ENCODE measurements at regions not wholly inside any gene's neighbourhood (a gene's known extent, or its start where the extent isn't known, plus 50 kb on each side); places are given as distances from the start of the nearest gene placed in this dataset.
A peak's percentile ranks its signal among the peaks of the same experiment; 100 is the strongest.
"Not testable (repeated sequence)": the region's sequence is repeated elsewhere in the genome, so short reads cannot be mapped to it uniquely, and the experiment has no call there.

DNA sequence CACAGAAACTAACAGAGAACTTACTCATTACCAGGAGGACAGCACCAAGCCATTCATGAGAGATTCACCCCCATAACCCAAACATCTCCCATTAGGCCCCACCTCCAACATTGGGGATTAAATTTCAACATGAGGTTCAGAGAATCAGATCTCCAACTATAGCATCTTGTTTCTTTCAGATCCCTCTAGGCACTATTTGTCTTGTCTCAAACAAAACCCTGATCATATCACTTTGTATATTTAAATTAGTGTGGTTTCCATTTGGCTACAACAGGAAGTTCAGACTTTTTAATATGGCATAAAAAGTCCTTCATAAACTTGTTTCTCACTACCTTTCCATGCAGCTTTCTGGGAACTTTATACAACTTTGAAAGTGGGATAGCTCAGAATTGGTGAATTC lies 699.0 kb upstream of the MIR17HG start:
- DNase-seq, result no peak

DNA sequence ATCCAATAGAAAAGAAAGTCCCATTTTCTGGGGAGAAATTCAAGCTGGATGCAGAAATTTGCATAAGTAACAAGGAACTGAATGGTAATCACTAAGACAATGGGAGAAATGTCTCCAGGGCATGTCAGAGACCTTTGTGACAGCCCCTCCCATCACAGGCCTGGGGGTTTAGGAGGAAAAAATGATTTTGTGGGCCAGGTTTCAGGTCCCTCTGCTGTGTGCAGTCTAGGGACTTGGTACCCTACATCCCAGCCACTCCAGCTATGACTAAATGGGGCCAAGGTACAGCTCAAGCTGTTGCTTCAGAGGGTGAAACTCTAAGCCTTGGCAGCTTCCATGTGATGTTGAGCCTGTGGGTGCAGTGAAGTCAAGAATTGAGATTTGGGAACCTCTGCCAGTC lies 695.5 kb upstream of the MIR17HG start:
- no peak for DNase-seq

DNA sequence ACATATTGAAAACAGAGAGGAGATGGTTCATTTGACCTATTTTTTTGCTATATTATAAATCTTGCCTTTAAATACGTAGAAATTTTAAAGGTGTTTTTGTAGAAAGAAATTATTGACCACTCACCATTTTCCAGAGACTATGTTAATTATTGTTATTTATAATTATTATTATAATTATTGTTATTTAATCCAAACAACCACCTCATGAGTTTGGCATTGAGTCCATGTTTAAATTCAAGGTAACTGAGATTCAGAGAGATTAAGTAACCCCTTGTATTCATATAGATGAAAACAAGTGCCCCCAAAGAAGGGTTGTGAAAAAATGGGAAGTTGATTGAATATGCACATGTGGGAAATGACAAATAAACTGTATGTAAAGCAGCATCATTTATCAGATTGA lies 692.5 kb upstream of the MIR17HG start:
- no peak for DNase-seq

DNA sequence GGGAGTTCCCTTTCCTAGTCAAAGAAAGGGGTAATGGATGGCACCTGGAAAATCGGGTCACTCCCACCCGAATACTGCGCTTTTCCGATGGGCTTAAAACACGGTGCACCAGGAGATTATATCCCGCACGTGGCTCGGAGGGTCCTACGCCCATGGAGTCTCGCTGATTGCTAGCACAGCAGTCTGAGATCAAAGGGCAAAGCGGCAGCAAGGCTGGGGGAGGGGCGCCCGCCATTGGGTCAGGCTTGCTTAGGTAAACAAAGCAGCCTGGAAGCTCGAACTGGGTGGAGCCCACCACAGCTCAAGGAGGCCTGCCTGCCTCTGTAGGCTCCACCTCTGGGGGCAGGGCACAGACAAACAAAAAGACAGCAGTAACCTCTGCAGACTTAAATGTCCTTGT lies 683.3 kb upstream of the MIR17HG start:
- DNase-seq, result not testable (repeated sequence)

DNA sequence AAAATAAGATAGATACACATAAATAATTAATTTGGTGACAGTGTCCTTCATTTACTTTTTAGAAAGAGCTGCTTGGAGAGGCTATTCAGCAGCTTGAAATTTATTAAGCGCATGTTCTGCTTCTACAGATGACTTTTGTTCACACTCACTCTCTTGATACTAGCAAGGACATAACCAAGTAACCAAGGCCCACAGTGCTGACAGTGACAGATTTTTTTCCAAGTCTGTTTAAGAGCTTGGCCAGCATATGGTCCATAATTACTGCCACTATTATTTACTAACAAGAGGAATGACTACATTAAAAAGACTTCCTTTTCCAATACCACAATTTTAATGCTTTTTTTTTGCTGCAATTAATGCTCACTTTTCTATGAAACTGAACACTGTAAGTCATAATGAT lies 673.7 kb upstream of the MIR17HG start:
- no peak for DNase-seq

DNA sequence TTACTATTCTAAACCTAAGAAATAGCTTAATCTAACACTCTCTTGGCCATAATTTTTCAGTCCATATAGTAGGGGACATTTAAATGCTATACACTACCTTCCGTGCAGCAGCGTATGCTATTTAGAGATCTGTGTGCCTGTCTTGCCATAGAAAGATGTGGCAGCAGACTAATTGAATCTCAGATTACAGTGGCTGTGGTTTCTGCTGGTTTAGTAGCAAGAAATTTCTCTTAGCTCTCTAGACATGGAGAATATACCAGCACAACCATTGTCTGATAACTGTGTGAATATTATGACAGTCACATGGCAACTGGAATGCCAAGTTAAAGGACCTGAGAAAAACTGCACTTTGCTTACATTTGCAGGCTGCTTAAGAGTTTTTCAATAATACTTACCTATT lies 672.4 kb upstream of the MIR17HG start:
- DNase-seq, result no peak

DNA sequence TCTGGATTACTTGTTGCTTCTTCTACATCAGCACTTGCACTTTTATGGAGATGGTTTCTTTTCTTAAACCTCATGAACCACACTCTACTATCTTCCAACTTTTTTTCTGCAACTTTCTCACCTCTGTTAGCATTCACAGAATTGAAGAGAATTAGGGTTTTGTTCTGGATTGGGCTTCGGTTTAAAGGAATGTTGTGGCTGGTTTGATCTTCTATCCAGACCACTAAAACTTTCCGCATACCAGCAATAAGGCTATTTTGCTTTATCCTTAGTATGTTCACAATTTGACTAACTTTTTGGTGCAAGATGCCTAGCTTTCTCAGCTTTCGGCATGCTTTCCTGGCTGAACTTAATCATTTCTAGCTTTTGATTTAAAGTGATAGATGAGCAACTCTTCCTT lies 666.7 kb upstream of the MIR17HG start:
- no peak for DNase-seq

DNA sequence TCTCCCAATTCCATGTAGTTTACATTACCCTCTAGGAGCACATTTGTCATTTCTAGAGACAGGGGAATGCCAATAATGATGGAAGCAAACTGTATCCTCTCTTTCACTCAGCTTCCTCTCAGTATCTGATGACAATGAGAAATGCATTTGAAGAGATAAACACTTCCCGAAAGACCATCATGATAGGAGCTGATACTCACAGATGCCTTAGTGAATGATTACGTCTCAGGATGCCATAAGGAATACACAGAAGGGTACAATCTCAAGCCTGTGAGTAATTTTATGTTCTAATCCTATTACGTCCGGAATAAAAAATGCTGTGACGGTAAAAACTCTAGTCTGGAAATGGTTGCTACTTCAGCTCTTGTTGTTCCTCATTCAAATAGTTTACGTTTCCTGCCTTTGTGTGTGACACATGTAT lies 663.8 kb upstream of the MIR17HG start:
- no peak for DNase-seq

DNA sequence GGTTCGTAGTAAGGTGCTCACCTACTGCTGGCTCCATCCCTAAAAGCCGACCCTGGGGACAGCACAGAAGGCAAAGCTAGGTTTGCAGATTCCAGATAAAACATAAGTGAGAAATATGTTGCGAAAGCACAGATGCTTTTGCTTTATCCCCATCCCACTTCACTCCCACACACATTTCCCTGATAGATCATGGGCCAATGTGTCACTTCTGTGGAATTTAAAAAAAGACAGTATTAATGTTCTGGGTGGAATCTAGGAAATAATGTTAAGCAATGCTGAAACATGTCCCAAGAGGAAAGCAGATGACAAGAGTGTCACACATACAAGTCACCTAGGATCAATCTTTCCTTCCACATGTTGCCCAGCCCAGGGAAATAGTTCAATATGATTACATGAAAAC lies 661.0 kb upstream of the MIR17HG start:
- no peak for DNase-seq

DNA sequence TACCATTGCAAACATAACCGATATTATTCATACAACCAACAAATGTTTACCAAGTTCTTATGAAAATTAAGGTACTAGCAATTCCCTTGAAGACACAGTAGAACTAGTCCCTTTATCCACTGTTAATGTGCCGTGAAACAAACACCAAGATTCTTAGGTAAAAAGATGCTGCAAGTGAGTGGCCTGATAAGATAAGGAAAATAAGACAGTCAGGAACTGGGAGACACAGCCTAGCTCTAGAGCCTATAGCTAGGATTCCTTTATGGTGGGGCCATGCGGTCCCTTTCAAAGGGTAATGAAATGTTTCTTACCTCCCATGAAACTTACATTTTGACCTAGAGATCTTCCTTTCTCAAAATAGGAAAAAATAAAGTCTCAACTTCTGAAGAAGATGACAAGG lies 658.4 kb upstream of the MIR17HG start:
- no peak for DNase-seq

DNA sequence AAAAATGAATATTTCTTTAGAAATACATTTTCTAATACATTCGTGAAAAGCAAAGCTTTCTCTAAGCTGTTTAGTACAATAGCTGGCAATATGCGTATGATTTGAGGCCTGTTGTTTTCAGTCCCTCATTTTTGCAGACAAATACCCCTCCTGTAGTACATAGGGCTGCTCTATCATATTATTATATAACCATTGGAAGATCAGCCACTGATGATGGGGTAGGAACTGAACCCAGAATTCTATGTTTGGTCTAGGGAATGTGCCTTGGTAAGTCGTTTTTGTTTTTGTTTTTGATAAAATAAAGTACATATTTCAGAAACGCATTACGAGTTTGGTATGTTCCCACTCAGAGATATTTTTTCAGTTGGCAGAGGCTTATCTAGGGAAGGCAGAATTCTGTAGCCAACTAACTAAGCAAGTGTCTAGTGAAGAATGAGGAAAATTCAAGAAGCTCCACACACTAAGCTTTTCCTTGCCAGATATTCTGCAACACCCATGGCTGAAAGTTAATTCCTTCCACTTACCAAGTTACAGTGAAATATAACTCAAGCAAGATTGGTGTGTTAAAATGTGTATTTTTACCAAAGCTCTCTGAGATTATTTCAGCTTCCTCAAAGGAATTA lies 656.9 kb upstream of the MIR17HG start:
- DNase-seq, result no peak

DNA sequence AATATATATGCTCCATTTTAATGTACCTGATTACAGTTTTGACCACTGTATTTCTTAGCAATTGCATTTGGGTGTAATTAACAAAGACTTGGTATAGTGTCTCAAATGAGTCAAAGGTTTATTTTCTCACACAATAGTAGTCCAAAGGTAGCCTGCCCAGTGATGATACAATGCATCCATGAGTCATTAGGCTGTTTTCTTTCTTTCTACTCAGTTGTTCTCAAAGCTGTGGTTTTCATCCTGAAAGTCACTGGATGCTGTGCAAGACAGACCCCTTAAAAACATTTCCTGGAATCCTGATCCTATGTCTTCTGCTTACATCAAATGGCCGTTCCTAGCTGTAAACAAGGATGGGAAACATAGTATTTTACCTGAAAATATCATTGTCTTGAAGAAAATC lies 651.2 kb upstream of the MIR17HG start:
- DNase-seq, result no peak

DNA sequence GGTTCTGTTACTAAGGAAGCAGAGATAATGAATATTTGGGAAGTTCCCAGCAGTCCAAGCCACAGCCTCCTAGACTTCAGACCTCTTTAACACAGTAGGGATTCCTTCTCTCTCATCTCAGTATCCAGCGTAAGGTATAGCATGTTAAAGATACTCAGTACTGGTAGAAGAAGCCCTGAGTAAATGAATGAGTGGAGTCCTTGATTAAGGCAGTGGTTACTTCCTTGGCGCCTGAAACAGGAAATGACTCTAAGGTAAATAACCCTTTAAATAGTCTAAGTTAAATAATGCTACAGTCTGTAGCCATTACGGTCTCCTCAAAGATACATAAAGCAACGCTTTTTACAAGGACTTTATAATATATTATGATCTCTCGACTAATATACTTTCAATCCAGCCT lies 650.8 kb upstream of the MIR17HG start:
- DNase-seq, result no peak

DNA sequence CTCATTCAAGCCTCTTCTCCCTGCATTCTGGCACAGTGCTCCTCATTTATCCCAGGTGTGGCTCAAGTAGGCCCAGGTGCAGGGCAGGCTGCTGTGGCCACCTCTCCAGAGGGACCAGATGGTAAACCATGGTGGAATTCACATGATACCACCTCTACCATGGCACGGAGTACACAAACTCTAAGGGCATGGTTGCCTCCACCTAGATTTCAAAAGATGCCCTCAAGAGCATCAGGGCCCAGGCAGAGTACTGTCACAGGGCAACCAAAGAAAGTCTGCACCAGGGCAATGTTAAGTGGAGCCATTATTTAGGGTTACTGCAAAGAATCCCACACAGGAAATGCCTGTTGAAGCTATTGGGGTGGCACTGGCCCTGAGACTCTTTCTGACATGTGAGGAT lies 647.1 kb upstream of the MIR17HG start:
- no peak for DNase-seq

DNA sequence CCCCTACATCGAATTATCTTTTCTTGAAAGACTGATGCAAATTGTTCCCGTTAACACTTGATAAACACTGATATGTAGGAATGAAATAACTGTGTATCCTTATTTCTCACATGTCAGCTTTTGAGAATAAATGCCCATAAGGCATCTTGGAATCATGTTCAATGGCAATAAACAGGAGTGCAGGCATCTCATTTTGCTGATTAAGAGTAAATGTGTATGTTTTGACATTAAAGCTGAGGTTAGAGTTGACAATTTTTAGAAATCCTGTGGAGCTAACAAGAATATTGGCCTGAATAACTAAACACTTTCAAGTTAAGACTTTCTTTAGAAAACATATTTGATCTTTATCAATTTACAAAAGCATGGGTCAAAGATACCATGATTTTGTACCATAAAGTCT lies 646.2 kb upstream of the MIR17HG start:
- DNase-seq, result no peak

DNA sequence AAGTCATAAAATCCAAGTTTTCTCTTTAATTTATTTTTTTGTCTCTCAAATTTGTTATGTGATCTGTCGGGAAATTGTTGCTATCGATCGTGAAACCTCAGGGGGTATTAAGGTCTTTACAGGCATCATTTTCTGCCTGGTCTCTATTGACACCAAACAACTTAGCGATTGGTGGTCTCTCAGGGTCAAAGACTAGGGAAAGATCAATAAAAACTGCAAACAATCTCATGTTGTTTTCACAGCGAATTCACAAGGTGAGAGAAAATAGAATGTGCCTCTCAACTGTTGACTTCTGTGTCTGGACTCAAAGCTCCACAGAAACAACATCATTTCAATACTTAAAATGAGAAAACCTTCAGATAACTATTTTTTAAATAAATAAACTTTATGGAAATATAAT lies 645.4 kb upstream of the MIR17HG start:
- DNase-seq, result no peak

DNA sequence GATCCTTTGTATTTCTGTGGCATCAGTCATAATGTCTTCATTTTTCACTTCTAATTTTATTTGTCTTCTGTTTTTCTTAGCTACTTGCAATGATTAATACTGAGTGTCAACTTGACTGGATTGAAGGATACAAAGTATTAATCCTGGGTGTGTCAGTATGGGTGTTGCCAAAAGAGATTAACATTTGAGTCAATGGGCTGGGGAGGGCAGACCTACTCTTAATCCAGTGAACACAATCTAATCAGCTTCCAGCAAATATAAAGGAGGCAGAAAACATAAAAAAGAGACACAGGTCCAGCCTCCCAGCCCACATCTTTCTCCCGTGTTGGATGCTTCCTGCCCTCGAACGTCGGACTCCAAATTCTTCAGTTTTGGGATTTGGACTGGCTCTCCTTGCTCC lies 640.9 kb upstream of the MIR17HG start:
- DNase-seq, result no peak

DNA sequence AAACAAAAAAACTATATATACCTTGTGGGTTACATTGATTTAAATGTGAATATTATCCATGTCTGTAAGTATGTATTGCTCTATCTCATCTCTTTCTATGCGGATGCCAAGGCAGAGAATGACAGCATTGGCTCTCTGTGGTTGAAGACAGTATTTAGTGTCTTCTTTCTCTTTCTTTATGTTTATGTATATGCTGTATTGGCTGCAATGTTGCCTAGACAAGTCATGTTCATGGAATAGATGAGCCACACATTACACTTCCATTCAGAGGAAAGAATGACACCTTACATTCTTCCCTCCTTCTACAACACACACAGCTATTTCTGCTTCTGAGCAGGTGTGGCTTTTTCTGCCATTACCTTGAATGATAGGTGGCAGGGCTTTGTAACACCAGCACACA lies 639.4 kb upstream of the MIR17HG start:
- DNase-seq, result no peak

DNA sequence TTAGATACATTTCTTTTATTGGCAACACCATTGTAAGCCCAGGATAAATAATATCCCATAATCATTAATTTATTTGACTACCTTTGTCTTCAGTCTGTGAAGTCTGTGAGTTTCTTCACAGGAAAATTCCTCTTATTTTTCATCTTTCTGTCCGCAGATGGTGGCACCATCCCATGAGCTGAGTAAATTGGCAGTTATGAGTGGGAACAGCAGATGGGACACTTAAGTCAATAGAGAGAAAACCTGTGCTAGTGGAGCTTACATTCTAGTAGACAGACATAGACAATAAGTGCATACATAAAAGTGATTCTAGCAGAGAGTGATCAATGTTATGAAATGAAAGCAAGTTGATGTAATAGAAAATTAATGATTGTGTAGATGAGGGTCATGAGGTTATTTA lies 638.2 kb upstream of the MIR17HG start:
- no peak for DNase-seq

DNA sequence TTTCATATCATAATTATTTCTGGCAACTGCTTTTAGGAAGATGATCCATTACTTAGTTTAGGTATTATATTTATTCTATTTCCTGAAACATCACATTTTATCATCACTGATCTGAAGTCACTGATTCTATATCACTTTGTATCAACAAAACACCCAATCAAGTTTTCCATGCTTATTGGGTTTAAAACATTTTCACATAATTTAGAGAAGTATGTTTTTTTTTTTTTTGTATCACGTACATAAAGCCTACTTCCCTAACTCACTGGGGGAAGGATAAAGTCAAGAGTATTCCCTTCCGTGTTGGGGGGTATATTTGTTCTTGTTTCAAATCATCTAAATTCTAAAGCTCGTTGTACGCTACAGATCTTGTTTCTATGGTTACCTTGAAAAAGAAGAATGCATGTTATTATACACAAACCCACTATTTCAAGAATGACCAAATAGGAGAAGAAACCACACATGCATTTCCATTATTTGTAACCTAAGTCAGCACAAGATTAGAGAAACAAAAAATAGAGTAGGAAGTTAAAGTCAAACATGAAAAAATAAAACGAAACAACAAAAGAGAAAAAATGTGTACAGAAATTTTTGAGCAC lies 637.2 kb upstream of the MIR17HG start:
- DNase-seq, result no peak

DNA sequence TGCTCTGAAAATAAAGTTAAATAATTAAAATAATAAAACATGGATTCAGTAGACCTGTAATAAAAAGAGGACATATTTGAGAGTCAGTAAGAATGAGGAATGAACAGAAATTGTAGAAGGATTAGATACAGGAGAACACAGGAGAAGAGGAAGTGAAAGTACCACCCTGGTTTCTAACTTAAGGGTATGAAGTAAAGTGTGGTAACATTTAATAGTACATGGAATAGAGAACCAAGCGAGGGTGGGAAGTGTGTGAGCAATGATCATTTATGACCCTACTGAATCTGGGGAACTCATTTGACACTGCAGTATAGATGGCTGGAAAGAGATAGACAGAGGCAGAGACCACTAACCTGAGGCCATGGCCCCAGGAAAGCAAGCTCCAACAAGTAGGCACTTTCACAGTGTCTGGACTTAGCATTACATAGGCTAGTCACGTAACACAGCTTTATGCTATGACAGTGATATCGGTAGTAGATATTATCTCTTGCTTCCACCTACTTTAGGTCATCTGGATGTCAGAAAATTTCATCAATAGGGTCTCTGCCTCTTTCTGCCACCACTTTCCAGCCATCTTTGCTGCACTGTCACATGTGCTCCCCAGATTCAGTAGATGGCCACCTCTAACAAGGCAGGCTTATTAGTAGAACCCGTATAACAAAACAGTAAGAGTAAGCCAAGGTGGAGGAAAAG lies 633.9 kb upstream of the MIR17HG start:
- peak; percentile 91 for DNase-seq

DNA sequence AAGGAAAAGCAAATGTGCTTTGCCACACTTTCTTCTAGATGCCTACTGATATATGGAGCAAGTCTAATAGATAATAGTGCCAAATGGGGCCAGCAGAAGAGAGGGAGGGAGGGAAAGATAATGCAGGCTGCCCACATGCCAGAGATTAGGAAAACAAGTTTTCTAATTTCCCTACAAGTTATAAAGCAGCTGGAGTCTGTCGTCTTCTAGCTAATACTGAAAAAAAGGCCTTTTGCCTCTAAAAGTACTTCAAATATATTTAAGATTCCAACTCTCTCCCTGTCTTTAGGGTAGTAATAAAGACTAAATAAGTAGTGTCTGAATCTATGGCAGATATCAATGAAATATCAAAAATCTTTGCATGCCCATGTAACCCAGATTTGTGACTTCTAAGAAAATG lies 632.0 kb upstream of the MIR17HG start:
- DNase-seq, result no peak

DNA sequence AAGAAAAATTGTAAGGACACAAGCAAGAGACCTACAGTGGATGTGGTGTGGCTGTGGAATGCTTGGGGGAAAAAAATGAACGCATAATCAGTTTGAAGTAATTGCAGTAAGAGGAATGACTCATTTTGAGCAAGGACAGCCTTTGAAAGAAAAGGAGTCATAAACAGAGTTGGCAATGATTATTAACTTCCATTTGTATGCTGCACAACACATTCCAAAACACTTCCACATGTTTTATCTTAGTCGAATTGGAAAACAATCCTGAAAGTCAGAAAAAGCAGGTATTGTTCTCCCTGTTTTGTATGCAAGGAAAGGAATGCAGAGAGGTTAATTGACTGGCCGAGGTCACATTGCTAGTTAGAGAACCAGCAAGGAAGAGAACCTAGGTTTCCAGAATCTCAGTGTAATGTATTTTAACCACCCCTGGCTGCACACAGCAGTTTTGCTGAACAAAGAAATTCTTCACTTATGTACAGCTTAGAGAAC lies 630.0 kb upstream of the MIR17HG start:
- no peak for DNase-seq

DNA sequence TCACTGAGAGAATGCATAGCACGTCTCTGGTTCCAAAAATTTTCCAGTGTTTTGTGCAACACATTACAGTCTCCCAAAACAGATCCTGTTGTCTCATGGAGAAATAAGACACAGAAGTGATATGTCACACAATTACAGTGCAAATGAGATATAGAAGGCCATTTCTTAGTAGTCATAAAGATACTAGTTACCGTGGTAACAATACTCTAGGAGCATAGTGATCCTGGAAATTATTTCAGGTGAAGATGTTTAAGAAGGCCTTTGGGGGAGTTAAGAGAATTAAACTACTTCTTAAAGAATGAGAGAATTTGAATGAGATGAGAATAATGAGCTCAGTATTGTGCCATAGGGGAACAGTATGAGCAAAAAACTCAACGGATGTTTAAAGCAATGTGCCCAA lies 628.0 kb upstream of the MIR17HG start:
- no peak for DNase-seq

DNA sequence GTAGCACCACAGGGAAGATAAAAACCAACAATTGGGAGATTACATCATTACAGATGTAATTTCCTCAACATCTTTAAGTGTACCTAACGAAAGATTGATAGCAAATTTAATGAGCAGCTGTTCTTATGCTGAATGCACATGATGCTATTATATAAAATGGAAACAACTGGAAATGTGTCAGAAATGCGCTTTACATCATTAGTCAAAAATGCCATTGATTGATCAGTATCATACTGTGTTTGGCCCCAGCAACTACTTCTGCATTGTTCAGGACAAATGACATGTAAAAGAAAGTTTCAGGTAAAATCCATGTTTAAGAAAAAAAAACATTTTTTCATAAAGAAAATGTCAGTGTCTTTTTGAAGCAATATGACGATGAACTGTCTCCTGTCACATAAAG lies 625.5 kb upstream of the MIR17HG start:
- DNase-seq, result no peak

Data from MV-4-11 (cell line).